ENCODE measurements at regions not wholly inside any gene's neighbourhood (a gene's known extent, or its start where the extent isn't known, plus 50 kb on each side); places are given as distances from the start of the nearest gene placed in this dataset.
A peak's percentile ranks its signal among the peaks of the same experiment; 100 is the strongest.

DNA sequence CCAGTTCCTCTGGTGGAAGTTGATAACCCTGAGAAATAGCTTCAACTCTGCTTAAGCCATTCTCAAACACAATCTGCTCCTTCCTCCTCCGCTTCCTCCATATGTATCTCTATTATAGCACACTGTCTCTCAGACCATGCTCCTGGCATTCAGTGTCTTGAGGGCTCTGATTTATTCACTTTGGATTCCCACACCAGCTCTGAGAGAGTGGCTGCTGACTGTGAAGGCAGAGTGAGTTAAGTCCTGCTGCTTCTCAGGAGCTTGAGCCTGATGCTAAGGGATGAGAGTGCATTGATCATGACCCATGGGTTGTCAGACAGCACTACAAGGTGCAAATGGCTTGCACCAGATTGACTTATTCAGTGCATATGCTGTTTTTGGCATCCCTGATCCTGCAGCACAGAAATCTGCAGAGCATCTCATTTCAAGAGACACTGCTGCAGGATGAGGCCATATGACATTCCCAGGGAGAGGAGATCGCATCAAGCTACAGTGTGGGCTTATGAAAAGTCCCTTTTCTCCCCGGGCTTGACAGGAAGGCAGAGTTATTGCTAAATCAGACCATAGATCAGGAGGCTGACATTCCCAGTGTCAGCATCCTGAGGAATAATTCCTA, 500.5 kb upstream of the RAB6C start:
- H3K4me1 Mint-ChIP-seq: peaks cover 28% of the 10 kb centered on the region
- peaks cover 13% of the 10 kb centered on the region for H3K27me3 Mint-ChIP-seq
- peaks cover 5% of the 10 kb centered on the region for H3K36me3 Mint-ChIP-seq
- no peak for ATAC-seq
- H3K9me3 Mint-ChIP-seq: peaks cover 3% of the 10 kb centered on the region
- H3K27ac Mint-ChIP-seq: no peak overlapping the region
- no peak overlapping the region for H3K4me3 Mint-ChIP-seq

DNA sequence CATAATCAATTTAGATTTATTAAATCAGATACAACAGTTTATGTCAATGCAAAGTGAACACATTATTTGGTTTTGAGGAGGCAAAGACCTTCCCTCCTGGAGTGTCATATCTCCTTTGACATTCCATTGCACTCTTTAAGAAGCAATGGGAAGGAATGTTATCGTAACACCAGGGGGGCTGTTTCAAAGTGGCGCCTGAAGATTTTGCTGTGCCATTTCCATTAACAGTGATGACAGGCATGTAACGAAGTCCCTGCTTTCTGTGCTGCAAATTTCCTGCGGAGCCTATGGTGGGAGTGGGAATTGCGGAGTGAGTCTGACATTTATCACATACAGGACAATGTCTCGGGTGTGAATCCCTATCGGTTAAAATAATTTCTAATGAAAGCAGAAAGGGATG, 499.6 kb upstream of the RAB6C start:
- no peak for ATAC-seq
- Mint-ChIP-seq H3K4me3 (no peak overlapping the region), H3K9me3 (peaks cover 3% of the 10 kb centered on the region)

DNA sequence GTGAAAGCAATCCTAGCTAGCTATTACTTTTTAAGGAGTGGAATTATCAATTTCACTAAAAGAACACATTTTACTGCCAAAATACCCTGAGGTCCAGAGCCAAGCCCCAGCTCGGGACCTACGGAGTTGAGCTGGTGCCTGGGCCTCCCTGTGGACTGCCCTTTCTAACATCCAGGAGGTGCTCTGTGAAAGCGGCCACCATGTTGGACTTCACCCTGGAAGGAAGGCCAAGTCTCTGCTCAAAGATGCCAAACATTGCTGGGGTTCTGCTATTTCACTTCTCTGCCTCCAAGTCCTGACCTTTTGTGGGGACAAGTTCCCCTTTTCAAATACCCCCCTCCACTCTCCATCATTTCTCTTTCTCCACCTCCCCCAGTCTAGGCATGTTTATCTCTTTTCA, 498.7 kb upstream of the RAB6C start:
- no peak overlapping the region for H3K27ac Mint-ChIP-seq
- no peaks in the 10 kb centered on the region for H3K27me3 Mint-ChIP-seq
- no peak for ATAC-seq
- no peak overlapping the region for H3K4me3 Mint-ChIP-seq
- H3K4me1 Mint-ChIP-seq: peaks cover 31% of the 10 kb centered on the region
- H3K36me3 Mint-ChIP-seq: peaks cover 5% of the 10 kb centered on the region
- H3K9me3 Mint-ChIP-seq: peaks cover 3% of the 10 kb centered on the region

More for the DNA sequence above, 499.6 kb upstream of the RAB6C start:
- Mint-ChIP-seq H3K27ac (no peak overlapping the region), H3K4me1 (peaks cover 31% of the 10 kb centered on the region), H3K27me3 (peaks cover 4% of the 10 kb centered on the region), H3K36me3 (peaks cover 5% of the 10 kb centered on the region)

- Mint-ChIP-seq H3K36me3 (peaks cover 5% of the 10 kb centered on the region), H3K4me3 (no peak overlapping the region), H3K27me3 (no peaks in the 10 kb centered on the region), H3K9me3 (peaks cover 3% of the 10 kb centered on the region), H3K4me1 (peaks cover 31% of the 10 kb centered on the region), H3K27ac (no peak overlapping the region)
- no peak for ATAC-seq
Measured at GRCh38 chr2:129481306-129482219, 497.9 kb upstream of the RAB6C start.

GRCh38 chr2:129482626-129483025, 496.8 kb upstream of the RAB6C start:
- ATAC-seq: no peak
- Mint-ChIP-seq H3K4me1 (peaks cover 31% of the 10 kb centered on the region), H3K9me3 (peaks cover 3% of the 10 kb centered on the region), H3K36me3 (peaks cover 5% of the 10 kb centered on the region), H3K27me3 (no peaks in the 10 kb centered on the region), H3K27ac (peak overlapping the region; percentile 77), H3K4me3 (no peak overlapping the region)

DNA sequence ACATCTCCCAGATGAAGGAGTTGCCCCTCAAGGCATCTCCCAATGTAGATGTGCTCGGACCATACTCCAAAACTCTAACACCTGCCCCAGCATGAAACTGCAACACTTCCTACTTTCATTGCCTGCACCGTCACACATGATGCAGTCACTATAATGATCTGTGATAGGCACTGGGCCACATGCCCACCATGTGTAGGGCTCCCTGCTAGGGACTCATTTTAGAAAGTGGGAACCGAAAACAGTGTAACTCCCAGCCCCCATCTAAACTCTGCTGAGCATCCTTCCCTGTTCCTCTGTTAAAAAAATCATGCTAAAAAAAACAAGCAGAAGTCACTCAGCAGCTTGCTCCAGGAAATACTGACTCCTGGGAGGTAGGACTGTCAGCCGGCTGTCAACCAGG, 496.1 kb upstream of the RAB6C start:
- peak overlapping the region; percentile 33 for H3K4me3 Mint-ChIP-seq
- peaks cover 5% of the 10 kb centered on the region for H3K36me3 Mint-ChIP-seq
- peaks cover 3% of the 10 kb centered on the region for H3K9me3 Mint-ChIP-seq
- H3K27me3 Mint-ChIP-seq: no peaks in the 10 kb centered on the region
- peak; percentile 92 for ATAC-seq
- H3K4me1 Mint-ChIP-seq: peaks cover 31% of the 10 kb centered on the region
- peak overlapping the region; percentile 77 for H3K27ac Mint-ChIP-seq

GRCh38 chr2:129484999-129485897, 494.2 kb upstream of the RAB6C start:
- H3K4me1 Mint-ChIP-seq: peaks cover 30% of the 10 kb centered on the region
- no peaks in the 10 kb centered on the region for H3K27me3 Mint-ChIP-seq
- no peak for ATAC-seq

DNA sequence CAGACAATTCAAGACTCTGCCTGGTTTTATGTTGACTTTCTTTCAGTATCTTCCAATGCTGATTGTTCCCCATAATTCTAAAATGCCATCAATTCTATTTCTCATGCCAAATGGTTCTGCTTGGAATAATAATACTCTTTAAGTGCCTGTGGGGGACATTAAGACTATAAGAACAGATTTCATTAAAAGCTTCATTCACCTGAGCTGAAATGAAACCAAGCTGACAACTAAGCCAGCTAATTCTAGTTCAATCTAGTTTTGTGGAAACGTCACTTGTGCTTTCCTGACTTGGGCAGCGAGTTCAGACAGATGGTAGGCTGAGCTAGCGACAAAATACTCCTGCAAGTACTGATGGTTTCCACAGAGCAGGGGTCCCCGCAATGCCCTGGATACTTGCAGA, 491.1 kb upstream of the RAB6C start:
- Mint-ChIP-seq H3K4me1 (peaks cover 9% of the 10 kb centered on the region), H3K36me3 (peaks cover under 1% of the 10 kb centered on the region), H3K4me3 (no peak overlapping the region), H3K27ac (no peak overlapping the region), H3K9me3 (peaks cover under 1% of the 10 kb centered on the region), H3K27me3 (peaks cover 24% of the 10 kb centered on the region)
- ATAC-seq: no peak

More at GRCh38 chr2:129484999-129485897, 494.2 kb upstream of the RAB6C start:
- Mint-ChIP-seq H3K4me3 (no peak overlapping the region), H3K36me3 (peaks cover 5% of the 10 kb centered on the region), H3K27ac (no peak overlapping the region), H3K9me3 (peaks cover 3% of the 10 kb centered on the region)

DNA sequence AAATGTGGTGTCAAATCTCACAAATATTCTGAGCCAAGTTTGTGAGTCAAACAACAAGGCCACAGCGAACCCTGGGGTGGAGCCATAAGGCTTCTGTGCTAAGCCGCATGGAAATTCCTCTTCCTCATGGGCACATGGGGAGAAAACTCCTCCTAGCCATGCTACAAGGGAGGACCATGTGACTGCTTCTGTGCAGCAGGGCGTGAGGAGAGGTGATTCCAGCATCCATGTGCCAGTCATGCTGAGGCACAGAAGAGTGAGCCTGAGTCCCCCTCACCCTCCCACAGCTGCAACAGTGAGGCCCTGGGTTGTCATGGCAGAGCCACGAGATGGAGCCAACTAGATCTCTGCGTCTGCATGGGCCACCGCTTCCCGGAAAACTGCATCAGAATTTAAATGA, 488.8 kb upstream of the RAB6C start:
- Mint-ChIP-seq H3K36me3 (no peaks in the 10 kb centered on the region), H3K9me3 (no peaks in the 10 kb centered on the region), H3K27me3 (peaks cover 29% of the 10 kb centered on the region), H3K4me3 (no peak overlapping the region), H3K27ac (no peak overlapping the region), H3K4me1 (no peaks in the 10 kb centered on the region)
- ATAC-seq: no peak

- Mint-ChIP-seq H3K36me3 (no peaks in the 10 kb centered on the region), H3K27ac (no peak overlapping the region), H3K27me3 (peaks cover 29% of the 10 kb centered on the region), H3K9me3 (no peaks in the 10 kb centered on the region), H3K4me1 (no peaks in the 10 kb centered on the region), H3K4me3 (no peak overlapping the region)
- ATAC-seq: no peak
Measured at GRCh38 chr2:129491308-129491707, 488.2 kb upstream of the RAB6C start.

DNA sequence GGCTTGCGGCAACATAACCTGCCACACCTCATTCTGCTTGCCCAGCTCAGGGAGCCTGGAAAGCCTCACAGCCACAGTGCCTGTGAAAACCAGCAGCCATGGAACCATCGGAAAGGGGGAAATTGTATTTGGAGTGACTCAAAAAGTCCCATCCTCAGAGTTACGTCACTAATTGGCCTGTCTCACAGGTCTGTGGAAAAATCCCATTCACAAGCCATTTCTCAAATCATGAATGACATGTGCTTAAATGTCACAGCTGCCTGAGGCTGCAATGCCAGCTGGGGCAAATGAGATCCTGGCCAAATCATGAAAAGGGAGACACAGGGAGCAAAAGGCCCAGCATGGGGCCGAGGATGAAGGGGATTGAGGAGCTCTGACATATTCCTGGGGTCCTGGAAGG, 486.9 kb upstream of the RAB6C start:
- H3K9me3 Mint-ChIP-seq: no peaks in the 10 kb centered on the region
- no peak overlapping the region for H3K4me3 Mint-ChIP-seq
- peaks cover 29% of the 10 kb centered on the region for H3K27me3 Mint-ChIP-seq
- H3K36me3 Mint-ChIP-seq: no peaks in the 10 kb centered on the region
- no peak for ATAC-seq
- no peaks in the 10 kb centered on the region for H3K4me1 Mint-ChIP-seq
- no peak overlapping the region for H3K27ac Mint-ChIP-seq

- Mint-ChIP-seq H3K9me3 (no peaks in the 10 kb centered on the region), H3K4me3 (no peak overlapping the region), H3K27ac (no peak overlapping the region), H3K36me3 (no peaks in the 10 kb centered on the region), H3K27me3 (no peaks in the 10 kb centered on the region), H3K4me1 (no peaks in the 10 kb centered on the region)
- ATAC-seq: no peak
Measured at GRCh38 chr2:129499747-129500146, 479.7 kb upstream of the RAB6C start.

GRCh38 chr2:129502781-129503180, 476.7 kb upstream of the RAB6C start:
- Mint-ChIP-seq H3K36me3 (no peaks in the 10 kb centered on the region), H3K27me3 (no peaks in the 10 kb centered on the region), H3K4me3 (no peak overlapping the region), H3K4me1 (no peaks in the 10 kb centered on the region), H3K9me3 (no peaks in the 10 kb centered on the region), H3K27ac (no peak overlapping the region)
- ATAC-seq: no peak

- Mint-ChIP-seq H3K27me3 (no peaks in the 10 kb centered on the region), H3K36me3 (no peaks in the 10 kb centered on the region), H3K9me3 (no peaks in the 10 kb centered on the region), H3K4me3 (no peak overlapping the region), H3K27ac (no peak overlapping the region), H3K4me1 (no peaks in the 10 kb centered on the region)
- no peak for ATAC-seq
Measured at GRCh38 chr2:129504646-129505045, 474.8 kb upstream of the RAB6C start.

DNA sequence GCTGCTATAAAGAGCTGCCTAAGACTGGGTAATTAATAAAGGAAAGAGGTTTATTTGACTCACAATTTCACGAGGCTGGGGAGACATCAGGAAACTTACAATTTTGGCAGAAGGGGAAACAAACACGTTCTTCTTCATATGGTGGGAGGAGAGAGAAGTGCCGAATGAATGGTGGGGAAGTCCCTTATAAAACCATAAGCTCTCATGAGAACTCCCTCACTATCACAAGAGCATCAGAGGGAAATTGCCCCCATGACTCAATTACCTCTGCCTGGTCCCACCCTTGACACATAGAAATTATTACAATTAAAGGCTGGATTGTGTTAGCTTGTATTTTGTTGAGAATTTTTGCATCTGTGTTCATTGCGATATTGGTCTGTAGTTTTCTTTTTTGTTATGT, 460.5 kb upstream of the RAB6C start:
- Mint-ChIP-seq H3K9me3 (peaks cover 16% of the 10 kb centered on the region), H3K4me3 (no peak overlapping the region), H3K27ac (no peak overlapping the region), H3K4me1 (peaks cover 8% of the 10 kb centered on the region), H3K27me3 (peaks cover 14% of the 10 kb centered on the region), H3K36me3 (no peaks in the 10 kb centered on the region)
- ATAC-seq: no peak

Measured in stimulated activated memory B cell treated with anti-CD40 and anti-IgM and Interleukin-4, amounts not matched to agents 10 μg/mL and 1 μg/mL and 100 μg/mL, for 72 hours (primary cell).